H1 (cell line): ENCODE measurements at regions not wholly inside any gene's neighbourhood (a gene's known extent, or its start where the extent isn't known, plus 50 kb on each side); places are given as distances from the start of the nearest gene placed in this dataset.

Experiments used
- CTCF ChIA-PET: fragments of 300-600 bp; sonication (Branson Sonifier 250); formaldehyde crosslinking; loops from one replicate; lab custom pipeline; 2021; ENCODE audit not compliant: partially characterized antibody; lab: Charles Lee
- POLR2A ChIA-PET: fragments of 300-600 bp; sonication (Branson Sonifier 250); formaldehyde crosslinking; loops from one replicate; lab custom pipeline; 2021; ENCODE audit warnings: inconsistent platforms; ENCODE audit not compliant: partially characterized antibody; lab: Charles Lee
- DNase-seq, 2 experiments: peaks; one replicate each; pipeline versions ENCODE4 v3.0.0 to v3.0.0-alpha.2; 2010 to 2022; ENCODE audit warnings: low spot score in 2 of 2, low read depth in 1 of 2, mixed read lengths in 1 of 2
- FAIRE-seq: peaks from 2 replicates; lab custom pipeline; 2011; peaks lifted over from hg19 to GRCh38; lab: Jason Lieb, UNC
- H2AFZ ChIP-seq: 2 replicates; pipeline ENCODE4 v1.8.1; 2012; ENCODE audit warnings: low read length, inconsistent platforms
- H2AK5ac ChIP-seq: 2 replicates; pipeline ENCODE4 v1.6.1; 2013; ENCODE audit warnings: low read depth, low read length
- H2BK120ac ChIP-seq: replicated peaks from 2 replicates; pipeline ENCODE3; 2013; ENCODE audit warnings: low read depth, low read length, inconsistent platforms
- H2BK12ac ChIP-seq: 2 replicates; pipeline ENCODE4 v1.6.1; 2013; ENCODE audit warnings: low read depth, low read length
- H2BK15ac ChIP-seq: 2 replicates; pipeline ENCODE4 v1.6.1; 2013; ENCODE audit warnings: low read length
- H2BK20ac ChIP-seq: 2 replicates; pipeline ENCODE4 v1.6.1; 2013; ENCODE audit warnings: low read length
- H2BK5ac ChIP-seq: 2 replicates; pipeline ENCODE4 v1.6.1; 2013; ENCODE audit warnings: low read depth, low read length
- H3K14ac ChIP-seq: 2 replicates; pipeline ENCODE4 v1.6.1; 2013; ENCODE audit warnings: inconsistent platforms; ENCODE audit not compliant: insufficient read length
- H3K18ac ChIP-seq: 2 replicates; pipeline ENCODE4 v1.6.1; 2013; ENCODE audit warnings: low read length; ENCODE audit errors: extremely low read depth
- H3K23ac ChIP-seq: 2 replicates; pipeline ENCODE4 v1.6.1; 2013; ENCODE audit warnings: inconsistent platforms; ENCODE audit not compliant: insufficient read length
- H3K23me2 ChIP-seq: 2 replicates; pipeline ENCODE4 v1.6.1; 2013; ENCODE audit warnings: low read depth, low read length
- H3K27ac ChIP-seq: 2 replicates; pipeline ENCODE4 v1.6.1; 2011; ENCODE audit warnings: low read depth, low read length, inconsistent platforms
- H3K27me3 ChIP-seq, 4 experiments: replicated peaks in 1 of 4; 1 replicate in 1 of 4; 2 replicates in 3 of 4; pipeline versions ENCODE4 v1.6.1 to v1.8.1; 2011 to 2013; ENCODE audit warnings: low read length in 3 of 4, mild to moderate bottlenecking in 3 of 4, inconsistent platforms in 2 of 4, mixed read lengths in 2 of 4, moderate library complexity in 1 of 4; ENCODE audit not compliant: control insufficient read depth in 3 of 4, insufficient read depth in 3 of 4; ENCODE audit errors: extremely low read depth in 1 of 4
- H3K36me3 ChIP-seq, 4 experiments: 2 replicates each; pipeline versions ENCODE4 v1.6.1 to v1.8.1; 2011 to 2013; ENCODE audit warnings: mild to moderate bottlenecking in 4 of 4, low read length in 3 of 4, moderate library complexity in 2 of 4, control low read depth in 1 of 4, inconsistent platforms in 1 of 4; ENCODE audit not compliant: insufficient read depth in 4 of 4, control insufficient read depth in 2 of 4
- H3K4ac ChIP-seq: replicated peaks from 2 replicates; pipeline ENCODE3; 2013; ENCODE audit warnings: low read length, low read depth, mixed read lengths, inconsistent platforms; ENCODE audit not compliant: insufficient read length
- H3K4me1 ChIP-seq, 4 experiments: replicated peaks in 1 of 4; 1 replicate in 1 of 4; 2 replicates in 3 of 4; pipeline versions ENCODE4 v1.6.1 to v1.8.1; 2011 to 2013; ENCODE audit warnings: low read length in 3 of 4, inconsistent platforms in 2 of 4, mixed read lengths in 1 of 4; ENCODE audit not compliant: insufficient read depth in 4 of 4, control insufficient read depth in 3 of 4
- H3K4me2 ChIP-seq, 2 experiments: 2 replicates each; pipeline versions ENCODE4 v1.6.1 to v1.8.1; 2011 to 2013; ENCODE audit warnings: low read depth in 2 of 2, low read length in 2 of 2, control low read depth in 1 of 2, inconsistent platforms in 1 of 2, mild to moderate bottlenecking in 1 of 2; ENCODE audit not compliant: insufficient read depth in 1 of 2
- H3K4me3 ChIP-seq, 4 experiments: fragments of 200-600, 300-600 bp in 1 of 4; sonication (generic), shearing (Covaris generic), sonication (Bioruptor Twin) in 1 of 4; 2 replicates each; pipeline versions ENCODE4 v1.5.1 to v1.8.1; 2011 to 2016; ENCODE audit warnings: low read length in 4 of 4, low read depth in 3 of 4, control low read depth in 2 of 4, inconsistent platforms in 2 of 4, mild to moderate bottlenecking in 2 of 4, mixed read lengths in 1 of 4, moderate library complexity in 1 of 4; ENCODE audit not compliant: insufficient read depth in 2 of 4; ENCODE audit errors: extremely low read depth in 1 of 4
- H3K56ac ChIP-seq: replicated peaks from 2 replicates; pipeline ENCODE3; 2013; ENCODE audit warnings: low read depth, mild to moderate bottlenecking, mixed read lengths, low read length, inconsistent platforms; ENCODE audit not compliant: insufficient read length
- H3K79me1 ChIP-seq: 2 replicates; pipeline ENCODE4 v1.6.1; 2013; ENCODE audit warnings: low read depth, low read length, control low read depth
- H3K79me2 ChIP-seq, 2 experiments: 2 replicates each; pipeline versions ENCODE4 v1.6.1 to v1.8.1; 2012 to 2013; ENCODE audit warnings: low read length in 2 of 2, mild to moderate bottlenecking in 2 of 2, inconsistent platforms in 1 of 2; ENCODE audit not compliant: insufficient read depth in 2 of 2, control insufficient read depth in 1 of 2
- H3K9ac ChIP-seq, 4 experiments: replicated peaks in 1 of 4; 1 replicate in 1 of 4; 2 replicates in 3 of 4; pipeline versions ENCODE4 v1.6.1 to v1.8.1; 2011 to 2013; ENCODE audit warnings: low read depth in 3 of 4, low read length in 3 of 4, control low read depth in 2 of 4, mild to moderate bottlenecking in 2 of 4, moderate library complexity in 2 of 4, inconsistent platforms in 1 of 4; ENCODE audit errors: extremely low read depth in 1 of 4
- H3K9me3 ChIP-seq, 2 experiments: 2 replicates each; pipeline versions ENCODE4 v1.6.1 to v1.8.1; 2012 to 2013; ENCODE audit warnings: mild to moderate bottlenecking in 2 of 2, moderate library complexity in 2 of 2, control low read depth in 1 of 2, inconsistent platforms in 1 of 2, low read depth in 1 of 2, low read length in 1 of 2, mixed read lengths in 1 of 2; ENCODE audit not compliant: insufficient read depth in 2 of 2
- H4K20me1 ChIP-seq, 2 experiments: replicated peaks in 1 of 2; 2 replicates each; pipeline versions ENCODE3 to v1.8.1; 2011 to 2013; ENCODE audit warnings: inconsistent platforms in 2 of 2, low read length in 2 of 2, mild to moderate bottlenecking in 1 of 2; ENCODE audit not compliant: insufficient read depth in 2 of 2, control insufficient read depth in 1 of 2
- H4K5ac ChIP-seq: 2 replicates; pipeline ENCODE4 v1.6.1; 2013; ENCODE audit warnings: low read length, low read depth, mixed read lengths, inconsistent platforms; ENCODE audit not compliant: insufficient read length
- H4K8ac ChIP-seq: 2 replicates; pipeline ENCODE4 v1.8.0; 2013; ENCODE audit warnings: mild to moderate bottlenecking, moderate library complexity, low read length, inconsistent platforms; ENCODE audit not compliant: insufficient read depth; ENCODE audit errors: extremely low read depth
- H4K91ac ChIP-seq: replicated peaks from 2 replicates; pipeline ENCODE3; 2013; ENCODE audit warnings: low read length, mixed read lengths, inconsistent platforms; ENCODE audit not compliant: insufficient read length
- CTBP2 ChIP-seq: IDR thresholded peaks from 2 replicates; pipeline ENCODE4 v1.7.0; 2011; ENCODE audit warnings: borderline replicate concordance, mild to moderate bottlenecking, moderate library complexity, mixed read lengths, low read length; ENCODE audit not compliant: insufficient read depth, insufficient read length
- EP300 ChIP-seq, 2 experiments: IDR thresholded peaks; 1 replicate in 1 of 2; 2 replicates in 1 of 2; pipeline ENCODE4 v1.6.1; 2011 to 2012; ENCODE audit warnings: low read depth in 2 of 2, low read length in 2 of 2, mild to moderate bottlenecking in 2 of 2, borderline replicate concordance in 1 of 2, inconsistent platforms in 1 of 2, moderate library complexity in 1 of 2
- SIX5 ChIP-seq: IDR thresholded peaks from 2 replicates; pipeline ENCODE4 v1.6.1; 2011; ENCODE audit warnings: mild to moderate bottlenecking, low read depth, low read length
- SP1 ChIP-seq: IDR thresholded peaks from 2 replicates; pipeline ENCODE4 v1.6.1; 2011; ENCODE audit warnings: low read depth, low read length

GRCh38 chr10:9068003-9068402 lies 1013.5 kb downstream of the GATA3 start:
- POLR2A ChIA-PET = no interaction called here
- Histone ChIP-seq H3K18ac (no peak overlapping the region), H3K36me3 (no peaks in the 10 kb centered on the region), H4K91ac (no peak overlapping the region), H3K56ac (no peak overlapping the region), H2AFZ (no peak overlapping the region), H3K9me3 (no peaks in the 10 kb centered on the region), H2BK12ac (no peak overlapping the region), H3K23ac (no peak overlapping the region), H3K79me2 (no peaks in the 10 kb centered on the region), H2BK20ac (no peak overlapping the region), H3K14ac (no peak overlapping the region), H3K4me1 (no peaks in the 10 kb centered on the region), H2BK120ac (no peak overlapping the region), H4K5ac (no peak overlapping the region), H3K23me2 (no peaks in the 10 kb centered on the region), H3K4me3 (no peak overlapping the region), H3K27ac (no peak overlapping the region), H3K4ac (no peak overlapping the region), H2BK15ac (no peak overlapping the region), H2AK5ac (no peak overlapping the region), H3K9ac (no peak overlapping the region), H3K27me3 (no peaks in the 10 kb centered on the region), H4K20me1 (no peaks in the 10 kb centered on the region), H3K4me2 (no peak overlapping the region), H4K8ac (no peak overlapping the region), H3K79me1 (no peaks in the 10 kb centered on the region), H2BK5ac (no peak overlapping the region)
- DNase-seq (no peak), FAIRE-seq (no peak)
- CTCF ChIA-PET = no interaction called here
- TF ChIP-seq SP1 = no peak
- TF ChIP-seq CTBP2 = no peak
- TF ChIP-seq EP300 (IDR thresholded peaks at IDR 0.05; ENCODE audit: borderline replicate concordance in 1 of 2, low read depth in 2 of 2, low read length in 2 of 2) = no peak
- no peak for TF ChIP-seq SIX5
